HepG2 (cell line): ENCODE measurements at regions not wholly inside any gene's neighbourhood (a gene's known extent, or its start where the extent isn't known, plus 50 kb on each side); places are given as distances from the start of the nearest gene placed in this dataset.

Experiments used
- ATAC-seq: fragments of 200-7000 bp; cut with Tn5 transposase; 3 replicates; pipeline ENCODE4 v1.9.1; 2020; ENCODE audit warnings: mild to moderate bottlenecking, moderate library complexity
- BruUV-seq: library from RNA; stranded (reverse); fragments of 400-500 nt; replicated peaks from 2 replicates; lab custom pipeline; 2021; lab: Mats Ljungman, UMichigan
- CTCF ChIA-PET: fragments of 300-600 bp; formaldehyde crosslinking; extraction: SDS; loops from one replicate; lab custom pipeline; 2021; ENCODE audit warnings: low total read pairs, inconsistent platforms, low intra/inter-chr PET ratio; lab: Yijun Ruan, JAX
- POLR2A ChIA-PET: fragments of 350-600 bp; sonication (Branson Sonifier 250); formaldehyde crosslinking; loops from one replicate; lab custom pipeline; 2020; ENCODE audit warnings: antibody characterized with exemption, inconsistent platforms; lab: Yijun Ruan, JAX
- DNase-seq: peaks from one replicate; pipeline ENCODE4 v3.0.0-alpha.2; 2015; ENCODE audit warnings: low spot score
- FAIRE-seq: peaks from 3 replicates; lab custom pipeline; 2011; peaks lifted over from hg19 to GRCh38; lab: Jason Lieb, UNC
- H2AFZ ChIP-seq: one replicate; pipeline ENCODE4 v1.6.1; 2011; ENCODE audit warnings: low read length, inconsistent platforms
- H3K27ac ChIP-seq: fragments of 300-600 bp; 3 replicates; pipeline ENCODE4 v1.8.0; 2011; ENCODE audit warnings: mixed run types, mild to moderate bottlenecking, mixed read lengths, low read length, inconsistent platforms; ENCODE audit not compliant: insufficient read depth; ENCODE audit errors: extremely low read length
- H3K27me3 ChIP-seq, 2 experiments: fragments of 200-600 bp in 1 of 2; 2 replicates in 1 of 2; 3 replicates in 1 of 2; pipeline versions ENCODE4 v1.6.0 to v1.8.0; 2011; ENCODE audit warnings: low read length in 2 of 2, mild to moderate bottlenecking in 2 of 2, moderate library complexity in 2 of 2, inconsistent platforms in 1 of 2; ENCODE audit not compliant: insufficient read depth in 2 of 2, control insufficient read depth in 1 of 2
- H3K36me3 ChIP-seq, 2 experiments: fragments of 200-600 bp in 1 of 2; replicated peaks in 1 of 2; 2 replicates in 1 of 2; 3 replicates in 1 of 2; pipeline versions ENCODE4 v1.5.1 to v1.8.0; 2011; ENCODE audit warnings: low read length in 2 of 2, inconsistent platforms in 1 of 2; ENCODE audit not compliant: insufficient read depth in 2 of 2, control insufficient read depth in 1 of 2
- H3K4me1 ChIP-seq: 2 replicates; pipeline ENCODE4 v1.5.1; 2012; ENCODE audit warnings: low read length, inconsistent platforms; ENCODE audit not compliant: insufficient read depth
- H3K4me2 ChIP-seq: 2 replicates; pipeline ENCODE4 v1.6.0; 2011; ENCODE audit warnings: low read depth, low read length, inconsistent platforms
- H3K4me3 ChIP-seq, 3 experiments: fragments of 200-600 bp in 1 of 3; sonication (generic), shearing (Covaris generic) in 1 of 3; replicated peaks in 1 of 3; 2 replicates each; pipeline ENCODE4 v1.5.1; 2011 to 2016; ENCODE audit warnings: low read length in 3 of 3, inconsistent platforms in 2 of 3, low read depth in 2 of 3, mild to moderate bottlenecking in 2 of 3, control low read depth in 1 of 3, mixed read lengths in 1 of 3; ENCODE audit not compliant: insufficient read depth in 1 of 3
- H3K79me2 ChIP-seq: one replicate; pipeline ENCODE4 v1.6.1; 2011; ENCODE audit warnings: low read length, inconsistent platforms; ENCODE audit not compliant: insufficient read depth
- H3K9ac ChIP-seq: 2 replicates; pipeline ENCODE4 v1.6.0; 2011; ENCODE audit warnings: mild to moderate bottlenecking, low read depth, low read length, inconsistent platforms; ENCODE audit not compliant: insufficient read depth
- H3K9me3 ChIP-seq: 2 replicates; pipeline ENCODE4 v1.5.1; 2012; ENCODE audit warnings: mild to moderate bottlenecking, low read length
- H4K20me1 ChIP-seq: 2 replicates; pipeline ENCODE4 v1.6.0; 2011; ENCODE audit warnings: inconsistent platforms, mild to moderate bottlenecking, low read length, moderate library complexity; ENCODE audit not compliant: insufficient read depth
- E2F5 ChIP-seq: sonication (generic); formaldehyde crosslinking; conservative IDR thresholded peaks from 2 replicates; pipeline ENCODE4 v1.4.0; 2020; ENCODE audit warnings: missing genetic modification reagents
- HNRNPLL ChIP-seq: fragments of 200-400 bp; formaldehyde crosslinking; IDR thresholded peaks from 2 replicates; pipeline ENCODE4 v1.6.1; 2017; ENCODE audit warnings: mild to moderate bottlenecking, low read depth, low read length; ENCODE audit not compliant: poor library complexity, severe bottlenecking
- NFE2 ChIP-seq: sonication (generic); formaldehyde crosslinking; IDR thresholded peaks from 2 replicates; pipeline ENCODE4 v1.4.0; 2020; ENCODE audit warnings: missing genetic modification reagents
- NFRKB ChIP-seq: fragments of 450-650 bp; IDR thresholded peaks from 2 replicates; pipeline ENCODE4 v1.6.1; 2017
- SIN3B ChIP-seq: fragments of 150-350 bp; IDR thresholded peaks from 2 replicates; pipeline ENCODE4 v1.6.1; 2014; ENCODE audit warnings: low read length
- SMAD9 ChIP-seq: sonication (generic); formaldehyde crosslinking; IDR thresholded peaks from 2 replicates; pipeline ENCODE4 v1.5.1; 2020; ENCODE audit warnings: mild to moderate bottlenecking, missing genetic modification reagents
- ZBTB38 ChIP-seq: sonication (generic); formaldehyde crosslinking; IDR thresholded peaks from 2 replicates; pipeline ENCODE4 v1.5.1; 2020; ENCODE audit warnings: mild to moderate bottlenecking, missing genetic modification reagents
- ZNF550 ChIP-seq: sonication (generic); formaldehyde crosslinking; IDR thresholded peaks from 2 replicates; pipeline ENCODE4 v1.4.0; 2020; ENCODE audit warnings: mild to moderate bottlenecking, missing genetic modification reagents, borderline replicate concordance
- ZNF564 ChIP-seq: sonication (generic); formaldehyde crosslinking; IDR thresholded peaks from 2 replicates; pipeline ENCODE4 v1.8.1; 2023; ENCODE audit warnings: mild to moderate bottlenecking, missing genetic modification reagents
- ZNF691 ChIP-seq: sonication (generic); formaldehyde crosslinking; IDR thresholded peaks from 2 replicates; pipeline ENCODE4 v1.4.0; 2020; ENCODE audit warnings: missing genetic modification reagents, low read depth, mild to moderate bottlenecking, borderline replicate concordance
- ZNF737 ChIP-seq: sonication (generic); formaldehyde crosslinking; IDR thresholded peaks from 2 replicates; pipeline ENCODE4 v1.5.0; 2020; ENCODE audit warnings: missing genetic modification reagents, mild to moderate bottlenecking, borderline replicate concordance
- ZNF816 ChIP-seq: sonication (generic); formaldehyde crosslinking; IDR thresholded peaks from 2 replicates; pipeline ENCODE4 v1.8.0; 2022; ENCODE audit warnings: missing genetic modification reagents, mild to moderate bottlenecking, borderline replicate concordance
- ZNF839 ChIP-seq: sonication (generic); formaldehyde crosslinking; IDR thresholded peaks from 2 replicates; pipeline ENCODE4 v1.4.0; 2020; ENCODE audit warnings: missing genetic modification reagents, mild to moderate bottlenecking, borderline replicate concordance
- ZXDC ChIP-seq: sonication (generic); formaldehyde crosslinking; IDR thresholded peaks from 2 replicates; pipeline ENCODE4 v1.5.0; 2020; ENCODE audit warnings: mild to moderate bottlenecking, missing genetic modification reagents
- WGBS: methylation state at CpG from one replicate; pipeline ENCODE4 v1.1.6; 2017; ENCODE audit warnings: low lambda C conversion rate; 5-methylcytosine and 5-hydroxymethylcytosine counted together
- in situ Hi-C: cut with HindIII; loops from 2 replicates; pipeline ENCODE4 v1.10.0; 2017; ENCODE audit warnings: low pct_unique_long_range_greater_than_20kb; ENCODE audit not compliant: extremely low pct_ligation_motif_present
- intact Hi-C: fragments of 100-400 bp; cut with micrococcal nuclease; formaldehyde crosslinking; loops from one replicate; pipeline ENCODE4 v1.10.0; 2022; ENCODE audit not compliant: unreplicated experiment

- TF ChIP-seq NFE2 (CRISPR knock-in tag) = no peak
- no peak for TF ChIP-seq ZXDC
These were observed 253.4 kb upstream of the KCNG1 start (continued) for GRCh38 chr20:51276296-51276695.

- TF ChIP-seq ZNF564 (CRISPR knock-in tag) (no peak), ZNF737 (CRISPR knock-in tag) (no peak)
- 27% methylated on average over 14 of the region's 14 CpGs for WGBS
- in situ Hi-C loops (no loop called here), intact Hi-C loops (no loop called here)
- H3K9me3 ChIP-seq = no peaks in the 10 kb centered on the region
- CTCF ChIA-PET = no interaction called here
- no peak overlapping the region for H3K4me2 ChIP-seq
- ATAC-seq (no peak), DNase-seq (no peak), FAIRE-seq (no peak)
- no peaks in the 10 kb centered on the region for H3K36me3 ChIP-seq
- no peak overlapping the region for H3K4me3 ChIP-seq
- no TSS peak for BruUV-seq
- no peaks in the 10 kb centered on the region for H4K20me1 ChIP-seq
- no peaks in the 10 kb centered on the region for H3K79me2 ChIP-seq
- no peak overlapping the region for H2AFZ ChIP-seq
- POLR2A ChIA-PET = no interaction called here
- peaks cover 0 to 33% of the 10 kb centered on the region in 2 experiments; a peak in 3 of 5 replicates for H3K27me3 ChIP-seq
- no peak overlapping the region for H3K27ac ChIP-seq
- H3K9ac ChIP-seq = no peak overlapping the region
- H3K4me1 ChIP-seq = no peaks in the 10 kb centered on the region
These were observed 252.9 kb upstream of the KCNG1 start for GRCh38 chr20:51275826-51276225.

- no peaks in the 10 kb centered on the region for H3K79me2 ChIP-seq
- H3K36me3 ChIP-seq = no peaks in the 10 kb centered on the region
- H3K27ac ChIP-seq = no peak overlapping the region
- 25% methylated on average over 5 of the region's 5 CpGs for WGBS
- H3K9ac ChIP-seq = no peak overlapping the region
- ATAC-seq = no peak
- no peak for DNase-seq
- no peak overlapping the region for H3K4me2 ChIP-seq
- H3K27me3 ChIP-seq = peaks cover 0 to 33% of the 10 kb centered on the region in 2 experiments; a peak in 3 of 5 replicates
- no TSS peak for BruUV-seq
- POLR2A ChIA-PET = no interaction called here
- no peak overlapping the region for H3K4me3 ChIP-seq
- CTCF ChIA-PET = no interaction called here
- no peaks in the 10 kb centered on the region for H3K4me1 ChIP-seq
- no peaks in the 10 kb centered on the region for H3K9me3 ChIP-seq
- no peak overlapping the region for H2AFZ ChIP-seq
- in situ Hi-C loops = no loop called here
- no peaks in the 10 kb centered on the region for H4K20me1 ChIP-seq
- intact Hi-C loops = no loop called here
- no peak for FAIRE-seq
- TF ChIP-seq HNRNPLL (no peak), SIN3B (no peak), ZNF816 (CRISPR knock-in tag) (no peak), ZNF839 (CRISPR knock-in tag) (no peak), ZBTB38 (CRISPR knock-in tag) (no peak), SMAD9 (CRISPR knock-in tag) (no peak), ZNF550 (no peak), E2F5 (CRISPR knock-in tag) (no peak), ZNF691 (no peak), NFRKB (no peak)
These were observed 252.3 kb upstream of the KCNG1 start for GRCh38 chr20:51275181-51275580.
